ENCODE measurements at regions not wholly inside any gene's neighbourhood (a gene's known extent, or its start where the extent isn't known, plus 50 kb on each side); places are given as distances from the start of the nearest gene placed in this dataset.

- TF ChIP-seq TAF1 (IDR thresholded peaks at IDR 0.05; ENCODE audit: borderline replicate concordance, insufficient read depth, low read length) (no peak), POLR2AphosphoS5 (IDR thresholded peaks at IDR 0.05; ENCODE audit: low read depth, low read length) (no peak), FOXP2 (optimal IDR thresholded peaks at IDR 0.05; ENCODE audit: borderline replicate concordance, extremely low read depth, extremely low read length, insufficient read depth) (no peak), REST (IDR thresholded peaks at IDR 0.05; ENCODE audit: insufficient read depth in 1 of 2, low read depth in 2 of 2, low read length in 2 of 2) (no peak)
Measured at GRCh38 chr18:68284236-68284780, 430.6 kb downstream of the TMX3 start.
